Prostate gland (tissue), 2 donors: ENCODE measurements at regions not wholly inside any gene's neighbourhood (a gene's known extent, or its start where the extent isn't known, plus 50 kb on each side); places are given as distances from the start of the nearest gene placed in this dataset.

Experiments
- DNase-seq: peaks from one replicate; pipeline ENCODE4 v3.0.0-alpha.2; 2019; ENCODE audit warnings: low spot score
- H3K27ac ChIP-seq, 2 donors: fragments of 200-600 bp; sonication (generic); 2 replicates each; pipeline ENCODE4 v1.5.1; 2017 to 2019
- H3K27me3 ChIP-seq: fragments of 200-600 bp; sonication (generic); replicated peaks from 2 replicates; pipeline ENCODE4 v1.5.1; 2019; ENCODE audit not compliant: insufficient read depth
- H3K36me3 ChIP-seq, 2 donors: fragments of 200-600 bp; sonication (generic); 1 replicate in 1 of 2; 2 replicates in 1 of 2; pipeline versions ENCODE4 v1.5.1 to v1.8.1; 2017 to 2019
- H3K4me1 ChIP-seq: fragments of 200-600 bp; sonication (generic); replicated peaks from 2 replicates; pipeline ENCODE4 v1.5.1; 2019
- H3K4me3 ChIP-seq, 2 donors: fragments of 200-600 bp; sonication (generic); 2 replicates each; pipeline ENCODE4 v1.5.1; 2017 to 2019
- H3K9me3 ChIP-seq: fragments of 200-600 bp; sonication (generic); 2 replicates; pipeline ENCODE4 v1.5.1; 2017
- CTCF ChIP-seq, 4 experiments: fragments of 200-600 bp in 2 of 4; fragments of 450-650 bp in 2 of 4; sonication (generic) in 2 of 4; IDR thresholded peaks; 1 replicate in 3 of 4; 2 replicates in 1 of 4; pipeline ENCODE4 v1.5.1; 2016 to 2019; ENCODE audit warnings: antibody characterized with exemption in 4 of 4, mild to moderate bottlenecking in 2 of 4, moderate library complexity in 2 of 4
- POLR2A ChIP-seq: fragments of 450-650 bp; IDR thresholded peaks from one replicate; pipeline ENCODE4 v1.6.1; 2016; ENCODE audit warnings: antibody characterized with exemption, mild to moderate bottlenecking
- POLR2AphosphoS5 ChIP-seq: sonication (generic); formaldehyde crosslinking; IDR thresholded peaks from one replicate; pipeline ENCODE4 v1.6.1; 2017; ENCODE audit warnings: antibody characterized with exemption
- WGBS: methylation state at CpG from one replicate; pipeline ENCODE4 v1.1.5; 2018; 5-methylcytosine and 5-hydroxymethylcytosine counted together
- intact Hi-C: fragments of 100-400 bp; cut with DNase I; formaldehyde crosslinking; loops from one replicate; pipeline ENCODE4 v1.14.2; 2022

- Histone ChIP-seq H3K4me3 (no peak overlapping the region), H3K4me1 (no peaks in the 10 kb centered on the region), H3K27ac (no peak overlapping the region), H3K9me3 (no peaks in the 10 kb centered on the region), H3K36me3 (no peaks in the 10 kb centered on the region), H3K27me3 (no peaks in the 10 kb centered on the region)
- intact Hi-C loops = no loop called here
- DNase-seq = no peak
- 72% methylated on average over 3 of the region's 3 CpGs for WGBS
- TF ChIP-seq POLR2AphosphoS5 (no peak), POLR2A (no peak), CTCF (IDR thresholded peaks at IDR 0.05) (no peak)
These were observed 1315.1 kb upstream of the PCDH7 start for GRCh38 chr4:29405116-29405515.

GRCh38 chr4:29415771-29416170, 1304.4 kb upstream of the PCDH7 start:
- no peak for TF ChIP-seq POLR2A
- TF ChIP-seq POLR2AphosphoS5 = no peak
- no peak for TF ChIP-seq CTCF (IDR thresholded peaks at IDR 0.05)
- no peaks in the 10 kb centered on the region for H3K27me3 ChIP-seq
- WGBS = 35% methylated on average over 3 of the region's 3 CpGs
- no peak overlapping the region for H3K4me3 ChIP-seq
- no peaks in the 10 kb centered on the region for H3K36me3 ChIP-seq
- no peaks in the 10 kb centered on the region for H3K4me1 ChIP-seq
- intact Hi-C loops = no loop called here
- no peak overlapping the region for H3K27ac ChIP-seq
- H3K9me3 ChIP-seq = no peaks in the 10 kb centered on the region
- no peak for DNase-seq

DNA sequence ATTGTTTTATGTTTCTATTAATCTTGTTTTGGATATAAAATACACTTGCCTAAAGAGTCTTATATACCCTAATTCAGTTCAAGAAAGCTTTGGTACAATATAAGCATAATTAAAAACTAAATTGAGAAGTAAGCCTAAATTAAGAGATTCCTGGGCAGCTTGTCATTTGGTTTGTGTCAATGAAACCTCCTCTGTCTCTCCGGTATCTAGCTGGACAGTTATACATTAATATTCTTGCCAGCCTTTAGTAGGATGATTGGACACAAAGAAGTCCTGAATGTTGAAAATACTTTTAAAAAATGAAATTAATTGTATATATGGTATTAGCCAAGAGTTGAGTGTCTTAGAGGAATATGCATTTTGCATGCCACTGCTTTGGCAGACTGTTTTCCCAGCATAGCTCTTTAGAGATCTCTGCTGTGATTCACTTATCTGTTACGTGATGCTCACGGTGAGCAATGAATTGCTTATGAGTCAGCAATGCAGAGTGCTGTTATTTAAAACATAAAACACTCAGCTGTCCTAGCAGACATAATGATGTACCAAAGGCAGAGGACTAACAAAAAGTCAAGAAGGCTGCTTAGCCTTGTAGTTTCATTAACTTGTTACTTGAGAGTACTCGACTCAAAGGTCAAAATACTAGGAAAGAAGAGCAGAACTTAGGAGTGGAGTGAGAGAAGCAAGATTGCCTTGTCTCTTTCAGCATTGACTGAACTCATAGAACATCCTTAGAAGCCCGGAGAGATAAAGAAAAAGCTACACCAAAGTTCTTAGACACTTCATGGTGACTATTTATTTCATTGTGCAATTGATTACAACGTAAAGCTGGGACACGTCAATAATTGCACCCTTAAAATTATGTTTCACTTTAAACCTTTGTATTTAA, 1296.1 kb upstream of the PCDH7 start:
- 67% methylated on average over 7 of the region's 7 CpGs for WGBS
- Histone ChIP-seq H3K36me3 (no peaks in the 10 kb centered on the region), H3K4me3 (no peak overlapping the region), H3K4me1 (no peaks in the 10 kb centered on the region), H3K9me3 (no peaks in the 10 kb centered on the region), H3K27me3 (no peaks in the 10 kb centered on the region), H3K27ac (no peak overlapping the region)
- DNase-seq = no peak
- no peak for TF ChIP-seq POLR2A
- no peak for TF ChIP-seq CTCF (IDR thresholded peaks at IDR 0.05)
- no peak for TF ChIP-seq POLR2AphosphoS5
- intact Hi-C loops = no loop called here

DNA sequence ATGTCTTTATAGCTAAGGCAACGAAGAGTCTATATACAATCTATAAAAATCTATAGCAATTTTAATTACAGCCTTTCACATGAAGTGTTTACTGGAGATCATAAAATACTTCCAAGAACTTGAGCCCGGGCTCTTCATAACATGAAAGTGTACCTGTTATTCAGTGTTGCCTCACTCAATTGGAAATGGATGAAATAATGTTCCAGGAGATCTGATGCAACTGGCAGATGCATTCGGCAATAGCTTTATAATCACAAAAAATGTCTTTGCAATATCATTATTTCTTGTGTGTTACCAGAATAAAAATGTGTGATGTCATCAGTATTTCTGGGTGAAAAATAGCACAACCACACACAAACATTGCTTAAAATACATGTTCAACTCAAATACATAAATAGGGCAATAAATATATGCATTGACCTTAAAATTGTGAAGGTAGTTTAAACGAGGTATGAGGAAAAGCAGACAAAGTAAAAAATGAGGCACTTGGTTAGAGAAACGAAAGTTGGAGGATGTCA, 1266.8 kb upstream of the PCDH7 start:
- 50% methylated on average over 5 of the region's 5 CpGs for WGBS
- Histone ChIP-seq H3K27me3 (no peaks in the 10 kb centered on the region), H3K9me3 (no peaks in the 10 kb centered on the region), H3K4me1 (no peaks in the 10 kb centered on the region), H3K36me3 (no peaks in the 10 kb centered on the region), H3K4me3 (no peak overlapping the region), H3K27ac (no peak overlapping the region)
- intact Hi-C loops = no loop called here
- no peak for TF ChIP-seq POLR2A
- no peak for TF ChIP-seq POLR2AphosphoS5
- TF ChIP-seq CTCF (IDR thresholded peaks at IDR 0.05) = no peak
- no peak for DNase-seq

DNA sequence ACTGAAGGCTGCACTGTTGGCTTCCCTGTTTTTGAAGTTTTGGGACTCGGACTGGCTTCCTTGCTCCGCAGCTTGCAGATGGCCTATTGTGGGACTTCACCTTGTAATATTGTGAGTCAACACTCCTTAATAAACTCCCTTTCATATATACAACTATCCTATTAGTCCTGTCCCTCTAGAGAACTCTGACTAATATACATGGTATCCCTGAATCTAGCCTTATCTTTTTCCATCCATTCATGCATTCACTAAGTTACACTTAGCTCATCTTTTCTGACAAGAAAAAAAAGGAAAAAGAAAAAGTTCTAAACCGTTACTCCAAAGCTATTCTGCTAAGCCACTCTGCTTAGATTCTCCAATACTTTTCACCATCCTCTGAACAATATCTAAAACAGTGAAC, 1260.2 kb upstream of the PCDH7 start:
- no peaks in the 10 kb centered on the region for H3K9me3 ChIP-seq
- H3K4me3 ChIP-seq = no peak overlapping the region
- no peak for DNase-seq
- H3K4me1 ChIP-seq = no peaks in the 10 kb centered on the region
- 95% methylated on average over 3 of the region's 3 CpGs for WGBS
- no peak for TF ChIP-seq POLR2A
- TF ChIP-seq CTCF (IDR thresholded peaks at IDR 0.05) = no peak
- no peak for TF ChIP-seq POLR2AphosphoS5
- H3K36me3 ChIP-seq = no peaks in the 10 kb centered on the region
- no peak overlapping the region for H3K27ac ChIP-seq
- intact Hi-C loops = no loop called here
- no peaks in the 10 kb centered on the region for H3K27me3 ChIP-seq
